GM18508 (cell line): ENCODE measurements at regions not wholly inside any gene's neighbourhood (a gene's known extent, or its start where the extent isn't known, plus 50 kb on each side); places are given as distances from the start of the nearest gene placed in this dataset.
"Not testable (repeated sequence)": the region's sequence is repeated elsewhere in the genome, so short reads cannot be mapped to it uniquely, and the experiment has no call there.

ENCODE experiments used
- ATAC-seq: cut with Tn5 transposase; IDR thresholded peaks from one replicate; pipeline ENCODE4 v1.9.1; 2021; ENCODE audit warnings: moderate number of reproducible peaks; ENCODE audit not compliant: insufficient read depth, unreplicated experiment

GRCh38 chr5:74501674-74502478 lies 138.7 kb downstream of the ENC1 start:
- no peak for ATAC-seq

GRCh38 chr5:74500110-74500917 lies 140.2 kb downstream of the ENC1 start:
- no peak for ATAC-seq

DNA sequence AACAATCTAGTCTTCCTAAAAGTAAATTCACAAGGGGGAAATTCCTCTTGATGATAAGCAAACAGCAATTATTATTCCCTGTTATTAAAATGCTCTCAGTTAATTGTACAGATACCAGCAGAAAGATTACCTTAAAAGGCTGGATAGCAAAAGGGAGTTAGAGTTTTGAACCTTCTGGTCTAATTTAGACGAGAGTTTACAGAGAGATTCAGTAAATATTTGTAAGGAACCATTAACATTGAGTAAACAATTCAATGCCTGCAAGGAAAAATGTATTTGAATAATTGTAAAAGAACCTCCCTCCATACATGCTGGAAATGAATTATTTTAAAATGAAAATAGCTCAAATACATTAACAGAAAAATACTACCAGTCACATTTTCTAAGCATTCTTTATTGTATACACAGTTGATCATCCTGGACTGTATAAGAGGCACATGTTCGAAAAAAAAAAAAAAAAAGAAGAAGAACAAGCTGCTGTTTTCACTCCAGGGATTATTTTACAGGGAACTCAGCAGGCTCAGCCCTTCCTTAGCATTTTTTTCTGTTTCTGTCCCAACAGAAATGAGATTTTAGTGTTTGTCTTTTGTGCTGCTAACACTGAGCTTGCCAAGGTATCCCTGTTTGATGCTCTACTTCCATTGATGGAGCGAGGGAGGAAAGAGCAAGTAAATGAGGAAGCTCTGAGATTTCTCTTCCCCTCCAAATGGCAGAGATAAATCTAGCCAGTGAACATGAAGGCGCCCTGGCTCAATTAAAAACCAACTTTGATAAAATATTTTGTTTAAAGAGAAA lies 141.1 kb downstream of the ENC1 start:
- ATAC-seq: no peak

- no peak for ATAC-seq
These were observed 142.8 kb downstream of the ENC1 start for GRCh38 chr5:74497706-74498105.

- no peak for ATAC-seq
These were observed 147.1 kb downstream of the ENC1 start for GRCh38 chr5:74493411-74493810.

- no peak for ATAC-seq
These were observed 148.3 kb downstream of the ENC1 start for GRCh38 chr5:74492230-74492629.

- ATAC-seq: no peak
These were observed 148.9 kb downstream of the ENC1 start for GRCh38 chr5:74491586-74491985.

DNA sequence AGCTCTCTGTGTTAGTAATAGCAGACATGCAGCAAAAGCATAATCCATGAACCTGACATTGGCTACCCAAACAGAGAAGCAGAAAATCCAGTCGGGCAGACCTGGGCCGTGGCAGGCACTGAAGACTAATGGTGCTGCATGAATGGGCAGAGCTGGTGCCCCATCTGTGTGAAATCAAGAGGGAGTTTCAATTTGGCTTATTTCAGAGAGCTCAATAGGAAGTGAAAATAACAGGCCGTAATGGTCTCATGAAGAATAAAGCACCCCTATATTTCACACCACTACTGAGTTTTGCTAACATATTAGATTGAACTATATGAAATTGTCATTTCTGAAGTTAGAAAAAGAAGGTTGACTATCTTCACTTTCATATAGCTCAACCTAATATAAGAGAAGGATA lies 149.7 kb downstream of the ENC1 start:
- peak; percentile 94 for ATAC-seq

- ATAC-seq: no peak
These were observed 157.5 kb downstream of the ENC1 start for GRCh38 chr5:74482990-74483389.

GRCh38 chr5:74482523-74482922 lies 158.0 kb downstream of the ENC1 start:
- ATAC-seq: no peak

DNA sequence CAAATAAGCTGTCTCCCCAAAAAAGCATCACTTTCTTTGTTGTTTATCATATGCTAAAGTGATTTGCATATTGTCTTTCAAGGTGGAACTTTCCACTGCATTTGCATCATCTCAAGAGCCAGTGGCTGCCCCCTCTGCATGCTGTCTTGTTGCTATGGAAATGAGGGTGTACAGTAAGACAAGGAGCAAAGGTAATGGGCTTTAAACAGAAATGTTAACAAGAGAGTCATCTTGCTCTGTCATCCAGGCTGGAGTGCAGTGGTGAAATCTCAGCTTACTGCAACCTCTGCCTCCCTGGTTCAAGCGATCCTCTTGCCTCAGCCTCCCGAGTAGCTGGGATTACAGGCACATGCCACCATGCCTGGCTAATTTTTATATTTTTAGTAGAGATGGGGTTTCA lies 159.2 kb downstream of the ENC1 start:
- not testable (repeated sequence) for ATAC-seq

DNA sequence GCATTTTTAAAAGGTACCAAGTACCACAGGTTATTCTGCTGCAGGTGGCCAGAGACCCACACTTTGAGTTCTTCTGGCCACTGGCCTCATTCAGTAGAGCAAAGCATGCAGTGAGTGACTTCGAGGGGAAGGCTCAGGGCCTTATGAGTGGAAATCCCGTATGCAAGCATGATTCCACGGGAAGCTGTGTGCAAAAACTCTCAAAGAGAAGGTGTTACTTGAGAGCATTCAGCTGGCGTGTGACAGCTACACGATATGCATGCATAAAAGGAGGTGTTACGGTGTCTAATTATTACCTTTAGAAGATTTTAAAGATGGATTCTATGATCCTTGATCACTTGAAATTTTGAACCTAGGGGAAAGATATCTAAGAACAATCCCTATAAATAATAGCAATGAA lies 160.3 kb downstream of the ENC1 start:
- no peak for ATAC-seq

GRCh38 chr5:74478328-74478727 lies 162.2 kb downstream of the ENC1 start:
- ATAC-seq: no peak

DNA sequence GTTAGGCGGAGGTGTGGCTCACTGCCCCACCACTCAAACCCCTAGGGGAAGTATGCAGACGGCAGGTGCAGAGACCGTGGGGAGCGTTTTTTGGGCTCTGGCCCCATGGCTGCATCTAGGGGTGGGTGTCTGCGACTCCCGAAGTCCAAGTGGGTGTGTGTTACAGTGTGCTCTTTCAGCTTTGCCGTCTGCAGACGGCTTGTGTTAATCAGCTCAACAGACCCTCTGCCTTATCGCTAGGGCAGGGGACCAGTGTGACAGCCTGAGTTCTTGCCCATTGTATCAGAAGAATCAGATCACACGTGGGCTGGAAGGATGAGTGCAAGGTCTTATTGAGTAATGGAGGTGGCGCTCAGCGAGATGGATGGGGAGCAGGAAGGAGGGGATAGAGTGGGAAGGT lies 162.8 kb downstream of the ENC1 start:
- no peak for ATAC-seq

DNA sequence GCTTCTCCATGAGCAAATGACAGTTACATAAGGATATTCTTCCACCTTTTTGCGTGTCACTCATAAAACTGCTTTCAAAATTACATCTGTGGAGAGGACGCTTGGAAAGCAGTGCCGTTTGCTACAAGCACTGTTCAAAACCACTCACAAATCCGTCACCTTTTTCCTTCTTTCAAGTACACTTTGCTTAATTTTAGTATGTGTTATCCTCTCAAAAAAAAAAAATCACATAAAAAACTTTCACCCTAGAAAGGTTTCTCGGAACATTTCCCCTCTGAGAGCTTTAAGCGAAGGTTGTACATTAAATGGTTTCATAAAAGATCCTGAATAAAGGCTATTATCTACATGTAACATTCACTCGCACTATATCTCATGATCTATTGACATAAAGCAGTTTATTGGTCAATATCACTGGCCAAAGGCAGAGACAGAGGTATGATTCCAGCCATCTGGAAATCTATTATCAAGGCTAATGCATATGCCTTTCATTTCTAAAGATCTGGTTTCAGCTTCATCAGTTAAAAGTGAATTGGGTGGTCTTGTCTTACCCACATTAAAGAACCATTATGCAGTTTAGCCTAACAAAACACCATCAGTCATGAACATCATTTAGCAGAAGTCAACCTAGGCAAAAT lies 163.6 kb downstream of the ENC1 start:
- no peak for ATAC-seq

GRCh38 chr5:74476046-74476818 lies 164.3 kb downstream of the ENC1 start:
- ATAC-seq: no peak

DNA sequence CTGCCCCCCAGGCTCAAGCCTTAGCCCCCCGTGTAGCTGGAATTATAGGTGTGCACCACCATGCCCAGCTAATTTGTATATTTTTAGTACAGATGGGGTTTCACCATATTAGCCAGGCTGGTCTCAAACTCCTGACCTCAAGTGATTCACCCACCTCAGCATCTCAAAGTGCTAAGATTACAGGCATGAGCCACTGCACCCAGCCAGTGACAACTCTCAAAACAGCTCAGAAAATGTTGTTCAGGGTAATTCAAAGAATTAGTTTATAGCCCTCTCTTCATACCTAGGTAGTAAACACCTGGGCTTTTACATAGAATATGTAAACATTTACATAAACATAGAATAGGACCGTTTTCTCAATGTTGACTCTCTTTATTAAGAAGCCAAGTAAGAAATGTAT lies 168.7 kb downstream of the ENC1 start:
- ATAC-seq: no peak

DNA sequence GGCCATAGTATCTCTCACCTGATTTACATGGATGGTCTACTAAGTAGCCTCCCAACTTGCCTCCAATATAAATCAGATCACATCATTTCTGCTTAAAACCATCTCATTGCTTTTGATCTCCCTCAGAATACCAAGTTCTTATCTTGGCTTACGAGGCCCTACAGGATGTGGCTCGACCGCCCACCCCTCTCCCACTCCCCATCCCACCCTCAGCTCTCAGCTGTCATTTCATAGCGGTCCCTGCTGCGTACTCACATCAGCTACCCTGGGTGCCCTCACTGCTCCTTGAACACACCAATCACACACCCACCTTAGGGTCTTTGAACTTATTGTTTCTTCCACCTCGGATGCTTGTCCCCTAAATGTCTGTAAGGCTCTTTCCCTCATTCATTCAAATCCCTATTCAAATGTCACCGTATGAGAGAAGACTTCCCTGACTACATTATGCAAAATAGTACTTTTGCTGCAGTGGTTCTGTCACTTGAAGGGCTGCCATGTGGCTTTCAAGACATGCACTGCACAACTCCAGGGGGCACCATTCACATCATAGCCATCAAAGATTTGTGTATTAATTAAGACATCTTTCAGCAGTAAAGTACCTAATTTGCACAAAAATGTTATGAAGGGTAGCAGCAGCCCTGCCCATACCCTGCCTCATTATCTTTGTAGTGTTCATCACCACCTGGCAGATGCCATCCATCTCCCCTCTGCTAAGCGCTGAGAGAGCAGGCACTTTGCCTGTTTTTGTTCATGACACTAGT lies 171.1 kb downstream of the ENC1 start:
- no peak for ATAC-seq

DNA sequence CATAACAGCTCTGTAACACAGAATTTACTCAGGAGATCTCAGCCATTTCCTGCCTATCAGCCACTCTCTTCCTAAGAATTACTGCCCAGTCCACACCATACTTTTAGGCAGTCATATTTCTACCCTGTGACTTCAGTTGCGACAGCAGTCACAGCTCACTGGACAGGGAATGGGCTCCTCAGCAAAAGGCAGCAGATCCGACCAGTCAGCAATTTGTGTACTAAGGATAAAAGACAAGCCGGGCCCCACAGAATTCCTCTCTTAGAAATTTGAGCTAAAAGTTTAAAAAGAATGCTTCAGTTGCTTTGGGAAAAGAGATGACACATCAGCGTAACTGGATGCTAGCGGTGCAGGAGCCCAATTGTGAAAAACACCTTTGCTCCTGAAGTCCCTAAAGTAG lies 172.1 kb downstream of the ENC1 start:
- no peak for ATAC-seq
